HEK293 (cell line): ENCODE measurements at regions not wholly inside any gene's neighbourhood (a gene's known extent, or its start where the extent isn't known, plus 50 kb on each side); places are given as distances from the start of the nearest gene placed in this dataset.

ENCODE experiments used
- CTCF ChIA-PET: fragments of 350-600 bp; formaldehyde crosslinking; extraction: SDS; loops from one replicate; lab custom pipeline; 2021; ENCODE audit warnings: antibody characterized with exemption; lab: Yijun Ruan, JAX
- POLR2A ChIA-PET: fragments of 300-600 bp; formaldehyde crosslinking; extraction: SDS; loops from one replicate; lab custom pipeline; 2020; ENCODE audit warnings: antibody characterized with exemption, inconsistent platforms; lab: Yijun Ruan, JAX
- H3K27ac ChIP-seq: fragments of 200-500 bp; sonication (Bioruptor generic); 2 replicates; pipeline ENCODE4 v1.5.1; 2014; ENCODE audit warnings: low read depth, low read length, control low read depth, inconsistent platforms; ENCODE audit errors: extremely low read depth
- H3K36me3 ChIP-seq, 2 experiments: fragments of 200-500 bp in 1 of 2; sonication (Bioruptor generic) in 1 of 2; 1 replicate in 1 of 2; 2 replicates in 1 of 2; pipeline ENCODE4 v1.5.1; 2014 to 2017; ENCODE audit warnings: inconsistent platforms in 2 of 2, low read length in 2 of 2; ENCODE audit not compliant: control insufficient read depth in 2 of 2, insufficient read depth in 1 of 2
- H3K4me1 ChIP-seq: fragments of 200-500 bp; sonication (Bioruptor generic); 2 replicates; pipeline ENCODE4 v1.5.1; 2014; ENCODE audit warnings: mild to moderate bottlenecking, low read length, inconsistent platforms; ENCODE audit not compliant: control insufficient read depth, insufficient read depth
- H3K4me3 ChIP-seq: 2 replicates; pipeline ENCODE4 v1.5.1; 2011; ENCODE audit warnings: low read depth, mild to moderate bottlenecking, control low read depth, low read length, moderate library complexity
- H3K9me3 ChIP-seq: fragments of 200-500 bp; sonication (Bioruptor generic); 2 replicates; pipeline ENCODE4 v1.5.1; 2014; ENCODE audit warnings: low read depth, low read length, inconsistent platforms; ENCODE audit not compliant: control insufficient read depth, insufficient read depth
- GFI1B ChIP-seq: fragments of 450-650 bp; formaldehyde crosslinking; IDR thresholded peaks from 2 replicates; pipeline ENCODE4 v1.5.1; 2016; ENCODE audit warnings: missing biosample characterization, missing genetic modification characterization
- PRDM6 ChIP-seq: fragments of 450-650 bp; formaldehyde crosslinking; IDR thresholded peaks from 2 replicates; pipeline ENCODE4 v1.5.1; 2017; ENCODE audit warnings: missing biosample characterization, missing genetic modification characterization
- REST ChIP-seq: fragments of 450-650 bp; formaldehyde crosslinking; IDR thresholded peaks from 2 replicates; pipeline ENCODE4 v1.5.1; 2016; ENCODE audit warnings: missing biosample characterization, missing genetic modification characterization
- SP3 ChIP-seq: fragments of 450-650 bp; formaldehyde crosslinking; IDR thresholded peaks from 2 replicates; pipeline ENCODE4 v1.5.1; 2016; ENCODE audit warnings: missing biosample characterization, missing genetic modification characterization
- ZBTB48 ChIP-seq: fragments of 450-650 bp; formaldehyde crosslinking; IDR thresholded peaks from 2 replicates; pipeline ENCODE4 v1.5.1; 2016; ENCODE audit warnings: missing biosample characterization, missing genetic modification characterization
- ZBTB8A ChIP-seq: fragments of 450-650 bp; formaldehyde crosslinking; IDR thresholded peaks from 2 replicates; pipeline ENCODE4 v1.5.1; 2016; ENCODE audit warnings: missing biosample characterization, missing genetic modification characterization
- ZFP41 ChIP-seq: fragments of 450-650 bp; formaldehyde crosslinking; IDR thresholded peaks from 2 replicates; pipeline ENCODE4 v1.5.1; 2016; ENCODE audit warnings: missing biosample characterization, missing genetic modification characterization, borderline replicate concordance
- ZFP69B ChIP-seq: fragments of 450-650 bp; formaldehyde crosslinking; IDR thresholded peaks from 2 replicates; pipeline ENCODE4 v1.5.1; 2016; ENCODE audit warnings: missing biosample characterization, missing genetic modification characterization
- ZIC2 ChIP-seq: fragments of 450-650 bp; formaldehyde crosslinking; IDR thresholded peaks from 2 replicates; pipeline ENCODE4 v1.5.1; 2016; ENCODE audit warnings: missing biosample characterization, missing genetic modification characterization
- ZNF174 ChIP-seq: fragments of 450-650 bp; formaldehyde crosslinking; IDR thresholded peaks from 2 replicates; pipeline ENCODE4 v1.5.0; 2017; ENCODE audit warnings: missing biosample characterization, mild to moderate bottlenecking, missing genetic modification characterization
- ZNF202 ChIP-seq: fragments of 450-650 bp; formaldehyde crosslinking; IDR thresholded peaks from 2 replicates; pipeline ENCODE4 v1.5.1; 2016; ENCODE audit warnings: missing biosample characterization, missing genetic modification characterization, borderline replicate concordance
- ZNF23 ChIP-seq: fragments of 450-650 bp; formaldehyde crosslinking; IDR thresholded peaks from 2 replicates; pipeline ENCODE4 v1.5.1; 2016; ENCODE audit warnings: missing biosample characterization, missing genetic modification characterization, borderline replicate concordance
- ZNF26 ChIP-seq: fragments of 450-650 bp; formaldehyde crosslinking; IDR thresholded peaks from 2 replicates; pipeline ENCODE4 v1.5.1; 2016; ENCODE audit warnings: missing biosample characterization, missing genetic modification characterization
- ZNF302 ChIP-seq: fragments of 450-650 bp; formaldehyde crosslinking; IDR thresholded peaks from 2 replicates; pipeline ENCODE4 v1.5.1; 2016; ENCODE audit warnings: missing biosample characterization, missing genetic modification characterization, low read depth
- ZNF335 ChIP-seq: fragments of 450-650 bp; formaldehyde crosslinking; conservative IDR thresholded peaks from 2 replicates; pipeline ENCODE4 v1.5.1; 2016; ENCODE audit warnings: missing biosample characterization, missing genetic modification characterization
- ZNF391 ChIP-seq: fragments of 450-650 bp; formaldehyde crosslinking; IDR thresholded peaks from 2 replicates; pipeline ENCODE4 v1.5.1; 2016; ENCODE audit warnings: low read depth, missing biosample characterization, missing genetic modification characterization, borderline replicate concordance
- ZNF404 ChIP-seq: fragments of 450-650 bp; formaldehyde crosslinking; IDR thresholded peaks from 2 replicates; pipeline ENCODE4 v1.5.1; 2017; ENCODE audit warnings: missing biosample characterization, missing genetic modification characterization
- ZNF488 ChIP-seq: fragments of 450-650 bp; formaldehyde crosslinking; IDR thresholded peaks from 2 replicates; pipeline ENCODE4 v1.5.1; 2016; ENCODE audit warnings: missing biosample characterization, missing genetic modification characterization
- ZNF558 ChIP-seq: fragments of 450-650 bp; formaldehyde crosslinking; IDR thresholded peaks from 2 replicates; pipeline ENCODE4 v1.5.1; 2016; ENCODE audit warnings: missing biosample characterization, missing genetic modification characterization
- ZNF561 ChIP-seq: fragments of 450-650 bp; IDR thresholded peaks from 2 replicates; pipeline ENCODE4 v1.5.1; 2018; ENCODE audit warnings: missing biosample characterization, missing genetic modification characterization, borderline replicate concordance
- ZNF610 ChIP-seq: fragments of 450-650 bp; formaldehyde crosslinking; IDR thresholded peaks from 2 replicates; pipeline ENCODE4 v1.5.1; 2016; ENCODE audit warnings: missing biosample characterization, missing genetic modification characterization, borderline replicate concordance
- ZNF621 ChIP-seq: fragments of 450-650 bp; formaldehyde crosslinking; IDR thresholded peaks from 2 replicates; pipeline ENCODE4 v1.5.1; 2017; ENCODE audit warnings: missing biosample characterization, missing genetic modification characterization
- ZNF660 ChIP-seq: fragments of 450-650 bp; IDR thresholded peaks from 2 replicates; pipeline ENCODE4 v1.5.1; 2018; ENCODE audit warnings: missing biosample characterization, mild to moderate bottlenecking, missing genetic modification characterization
- ZNF843 ChIP-seq: fragments of 450-650 bp; formaldehyde crosslinking; IDR thresholded peaks from 2 replicates; pipeline ENCODE4 v1.5.1; 2016; ENCODE audit warnings: missing biosample characterization, missing genetic modification characterization
- ZSCAN5A ChIP-seq: fragments of 450-650 bp; formaldehyde crosslinking; IDR thresholded peaks from 2 replicates; pipeline ENCODE4 v1.5.1; 2016; ENCODE audit warnings: missing biosample characterization, missing genetic modification characterization

- TF ChIP-seq ZIC2 (tag by site-specific recombination) (no peak), ZBTB8A (tag by site-specific recombination) (no peak), ZNF26 (no peak), SP3 (no peak), ZNF488 (no peak), ZNF404 (tag by site-specific recombination) (no peak)
- TF ChIP-seq, all 188 proteins: peak for 0
Observed at GRCh38 chr14:56036353-56036752, 81.9 kb upstream of the PELI2 start (continued).

GRCh38 chr14:56040121-56040520 lies 78.1 kb upstream of the PELI2 start:
- H3K4me1 ChIP-seq = no peaks in the 10 kb centered on the region
- H3K36me3 ChIP-seq = no peaks in the 10 kb centered on the region
- ChIA-PET CTCF (interaction anchor here (0.7 kb wide), 1 partner anchor 123 kb away, joined by 3 read pairs; no protein-coding TSS in a partner anchor), POLR2A (no interaction called here)
- TF ChIP-seq ZNF660 (tag by site-specific recombination) (no peak), ZNF335 (no peak), ZNF391 (tag by site-specific recombination) (no peak), ZFP41 (no peak), ZNF843 (tag by site-specific recombination) (no peak), ZNF202 (tag by site-specific recombination) (no peak), ZNF558 (no peak), ZSCAN5A (tag by site-specific recombination) (no peak)
- H3K9me3 ChIP-seq = no peaks in the 10 kb centered on the region
- no peak overlapping the region for H3K27ac ChIP-seq
- H3K4me3 ChIP-seq = no peak overlapping the region

- H3K27ac ChIP-seq = no peak overlapping the region
- no peaks in the 10 kb centered on the region for H3K36me3 ChIP-seq
- H3K9me3 ChIP-seq = no peaks in the 10 kb centered on the region
- H3K4me1 ChIP-seq = no peaks in the 10 kb centered on the region
- ChIA-PET POLR2A (no interaction called here), CTCF (interaction anchor here (0.6 kb wide), 1 partner anchor 439 kb away, joined by 3 read pairs; no protein-coding TSS in a partner anchor)
- TF ChIP-seq ZNF610 (tag by site-specific recombination) = no peak
- TF ChIP-seq ZBTB48 = no peak
- TF ChIP-seq ZNF174 (tag by site-specific recombination) = no peak
- no peak for TF ChIP-seq REST (tag by site-specific recombination)
- no peak for TF ChIP-seq ZNF621 (tag by site-specific recombination)
- no peak for TF ChIP-seq GFI1B (tag by site-specific recombination)
- TF ChIP-seq ZNF843 (tag by site-specific recombination) = no peak
- TF ChIP-seq ZNF561 (tag by site-specific recombination) = no peak
- no peak for TF ChIP-seq ZNF26
- no peak for TF ChIP-seq ZFP69B (tag by site-specific recombination)
- TF ChIP-seq ZNF23 (tag by site-specific recombination) = no peak
- TF ChIP-seq ZNF302 = no peak
- TF ChIP-seq PRDM6 (tag by site-specific recombination) = no peak
- H3K4me3 ChIP-seq = no peak overlapping the region
Observed at GRCh38 chr14:56044196-56044595, 74.0 kb upstream of the PELI2 start.
